ENCODE measurements at regions not wholly inside any gene's neighbourhood (a gene's known extent, or its start where the extent isn't known, plus 50 kb on each side); places are given as distances from the start of the nearest gene placed in this dataset.

GRCh38 chr3:97417-98258 lies 98.9 kb upstream of the CHL1 start:
- H2AFZ ChIP-seq (ENCODE audit: low read length): no peak overlapping the region
- TF ChIP-seq CTCF (conservative IDR thresholded peaks at IDR 0.05; ENCODE audit: low read length): no peak
- no peak for TF ChIP-seq EZH2phosphoT487 (IDR thresholded peaks at IDR 0.05; ENCODE audit: borderline replicate concordance)

GRCh38 chr3:98259-98654 lies 98.3 kb upstream of the CHL1 start:
- TF ChIP-seq CTCF (conservative IDR thresholded peaks at IDR 0.05; ENCODE audit: low read length) (no peak), EZH2phosphoT487 (IDR thresholded peaks at IDR 0.05; ENCODE audit: borderline replicate concordance) (no peak)
- H3K79me2 ChIP-seq (ENCODE audit: insufficient read depth, low read length): no peaks in the 10 kb centered on the region
- no peaks in the 10 kb centered on the region for H4K20me1 ChIP-seq (ENCODE audit: insufficient read depth, low read length, poor library complexity, severe bottlenecking)
- no peak overlapping the region for H3K4me3 ChIP-seq (ENCODE audit: low read length, poor library complexity, severe bottlenecking)
- H3K9ac ChIP-seq (ENCODE audit: low read depth, low read length, poor library complexity, severe bottlenecking): no peak overlapping the region
- H3K4me1 ChIP-seq (ENCODE audit: insufficient read depth, low read length, poor library complexity, severe bottlenecking): no peaks in the 10 kb centered on the region
- no peaks in the 10 kb centered on the region for H3K27me3 ChIP-seq (ENCODE audit: insufficient read depth, low read length, poor library complexity, severe bottlenecking)
- H3K9me2 ChIP-seq (replicated peaks; ENCODE audit: low read depth, low read length): no peaks in the 10 kb centered on the region
- H3F3A ChIP-seq (ENCODE audit: low read depth): no peaks in the 10 kb centered on the region
- H3K36me3 ChIP-seq (ENCODE audit: insufficient read depth, low read length): no peaks in the 10 kb centered on the region
- no peak overlapping the region for H3K4me2 ChIP-seq (ENCODE audit: low read depth, low read length, poor library complexity, severe bottlenecking)
- peaks cover 54% of the 10 kb centered on the region; the same call in 1 of the 2 replicates for H3K9me3 ChIP-seq (ENCODE audit: insufficient read depth, low read depth, low read length)
- H2AFZ ChIP-seq (ENCODE audit: low read length): no peak overlapping the region

More at GRCh38 chr3:97417-98258, 98.9 kb upstream of the CHL1 start:
- no peak overlapping the region for H3K9ac ChIP-seq (ENCODE audit: low read depth, low read length, poor library complexity, severe bottlenecking)
- H4K20me1 ChIP-seq (ENCODE audit: insufficient read depth, low read length, poor library complexity, severe bottlenecking): no peaks in the 10 kb centered on the region
- H3K9me2 ChIP-seq (replicated peaks; ENCODE audit: low read depth, low read length): no peaks in the 10 kb centered on the region
- H3K4me3 ChIP-seq (ENCODE audit: low read length, poor library complexity, severe bottlenecking): no peak overlapping the region
- H3K79me2 ChIP-seq (ENCODE audit: insufficient read depth, low read length): no peaks in the 10 kb centered on the region
- no peaks in the 10 kb centered on the region for H3K36me3 ChIP-seq (ENCODE audit: insufficient read depth, low read length)
- peaks cover 54% of the 10 kb centered on the region; the same call in 1 of the 2 replicates for H3K9me3 ChIP-seq (ENCODE audit: insufficient read depth, low read depth, low read length)
- H3K4me2 ChIP-seq (ENCODE audit: low read depth, low read length, poor library complexity, severe bottlenecking): no peak overlapping the region
- no peaks in the 10 kb centered on the region for H3K4me1 ChIP-seq (ENCODE audit: insufficient read depth, low read length, poor library complexity, severe bottlenecking)
- H3F3A ChIP-seq (ENCODE audit: low read depth): no peaks in the 10 kb centered on the region
- H3K27me3 ChIP-seq (ENCODE audit: insufficient read depth, low read length, poor library complexity, severe bottlenecking): no peaks in the 10 kb centered on the region

- Histone ChIP-seq H3K4me1 (ENCODE audit: insufficient read depth, low read length, poor library complexity, severe bottlenecking) (no peaks in the 10 kb centered on the region), H3K9ac (ENCODE audit: low read depth, low read length, poor library complexity, severe bottlenecking) (no peak overlapping the region), H3K79me2 (ENCODE audit: insufficient read depth, low read length) (no peaks in the 10 kb centered on the region), H3F3A (ENCODE audit: low read depth) (no peaks in the 10 kb centered on the region), H2AFZ (ENCODE audit: low read length) (no peak overlapping the region), H3K4me2 (ENCODE audit: low read depth, low read length, poor library complexity, severe bottlenecking) (no peak overlapping the region), H3K36me3 (ENCODE audit: insufficient read depth, low read length) (no peaks in the 10 kb centered on the region), H3K4me3 (ENCODE audit: low read length, poor library complexity, severe bottlenecking) (no peak overlapping the region), H3K27me3 (ENCODE audit: insufficient read depth, low read length, poor library complexity, severe bottlenecking) (no peaks in the 10 kb centered on the region), H3K9me2 (replicated peaks; ENCODE audit: low read depth, low read length) (no peaks in the 10 kb centered on the region), H3K9me3 (ENCODE audit: insufficient read depth, low read depth, low read length) (peaks cover 47% of the 10 kb centered on the region; the same call in 1 of the 2 replicates), H4K20me1 (ENCODE audit: insufficient read depth, low read length, poor library complexity, severe bottlenecking) (no peaks in the 10 kb centered on the region)
- TF ChIP-seq CTCF (conservative IDR thresholded peaks at IDR 0.05; ENCODE audit: low read length) (no peak), EZH2phosphoT487 (IDR thresholded peaks at IDR 0.05; ENCODE audit: borderline replicate concordance) (no peak)
Measured at GRCh38 chr3:99506-99905, 97.1 kb upstream of the CHL1 start.
